Endothelial cell of umbilical vein (primary cell): ENCODE measurements at regions not wholly inside any gene's neighbourhood (a gene's known extent, or its start where the extent isn't known, plus 50 kb on each side); places are given as distances from the start of the nearest gene placed in this dataset.

Experiments used
- BruUV-seq: library from RNA; stranded (reverse); fragments of 400-500 nt; replicated peaks from 2 replicates; lab custom pipeline; 2021; lab: Mats Ljungman, UMichigan
- CTCF ChIA-PET: fragments of 300-600, 350-600 bp; sonication (Branson Sonifier 250); formaldehyde crosslinking; loops from one replicate; lab custom pipeline; 2021; ENCODE audit warnings: antibody characterized with exemption, inconsistent platforms; lab: Charles Lee
- POLR2A ChIA-PET: fragments of 300-600, 350-600 bp; sonication (Branson Sonifier 250); formaldehyde crosslinking; loops from one replicate; lab custom pipeline; 2021; ENCODE audit warnings: antibody characterized with exemption, inconsistent platforms; lab: Charles Lee
- DNase-seq: peaks from one replicate; pipeline ENCODE4 v3.0.0-alpha.2; 2011; ENCODE audit warnings: low read depth, low spot score
- FAIRE-seq: peaks from 2 replicates; lab custom pipeline; 2011; peaks lifted over from hg19 to GRCh38; lab: Jason Lieb, UNC
- H2AFZ ChIP-seq: 2 replicates; pipeline ENCODE4 v1.6.0; 2012; ENCODE audit warnings: low read depth, low read length, control low read depth, inconsistent platforms
- H3K27ac ChIP-seq: 2 replicates; pipeline ENCODE4 v1.5.1; 2011; ENCODE audit warnings: low read depth, mild to moderate bottlenecking, control low read depth, low read length, moderate library complexity; ENCODE audit not compliant: insufficient read depth
- H3K27me3 ChIP-seq, 2 experiments: 2 replicates each; pipeline versions ENCODE4 v1.6.0 to v1.6.1; 2011; ENCODE audit warnings: low read length in 2 of 2, mixed read lengths in 1 of 2; ENCODE audit not compliant: control insufficient read depth in 2 of 2, insufficient read depth in 2 of 2
- H3K36me3 ChIP-seq, 2 experiments: 2 replicates in 1 of 2; 3 replicates in 1 of 2; pipeline ENCODE4 v1.5.1; 2011; ENCODE audit warnings: low read length in 2 of 2, mild to moderate bottlenecking in 1 of 2, moderate library complexity in 1 of 2; ENCODE audit not compliant: control insufficient read depth in 2 of 2, insufficient read depth in 2 of 2; ENCODE audit errors: extremely low read depth in 1 of 2
- H3K4me1 ChIP-seq: 3 replicates; pipeline ENCODE4 v1.5.1; 2011; ENCODE audit warnings: mild to moderate bottlenecking, low read length; ENCODE audit not compliant: control insufficient read depth, insufficient read depth; ENCODE audit errors: extremely low read depth
- H3K4me2 ChIP-seq: 2 replicates; pipeline ENCODE4 v1.6.1; 2011; ENCODE audit warnings: low read length, control low read depth, mixed read lengths; ENCODE audit not compliant: insufficient read depth
- H3K4me3 ChIP-seq, 3 experiments: fragments of 200-600 bp in 1 of 3; sonication (generic), shearing (Covaris generic) in 1 of 3; replicated peaks in 1 of 3; 2 replicates each; pipeline ENCODE4 v1.5.1; 2011 to 2016; ENCODE audit warnings: control low read depth in 3 of 3, low read length in 3 of 3, mild to moderate bottlenecking in 2 of 3, inconsistent platforms in 1 of 3, low read depth in 1 of 3, moderate library complexity in 1 of 3; ENCODE audit not compliant: insufficient read depth in 1 of 3
- H3K79me2 ChIP-seq: 2 replicates; pipeline ENCODE4 v1.6.0; 2012; ENCODE audit warnings: low read length, inconsistent platforms; ENCODE audit not compliant: control insufficient read depth, insufficient read depth
- H3K9ac ChIP-seq: replicated peaks from 2 replicates; pipeline ENCODE3; 2011; ENCODE audit warnings: low read length, control low read depth; ENCODE audit not compliant: insufficient read depth; ENCODE audit errors: extremely low read depth
- H3K9me1 ChIP-seq: replicated peaks from 3 replicates; pipeline ENCODE4 v1.6.0; 2011; ENCODE audit warnings: mild to moderate bottlenecking, low read length; ENCODE audit not compliant: control insufficient read depth, insufficient read depth; ENCODE audit errors: extremely low read depth
- H3K9me3 ChIP-seq: replicated peaks from 2 replicates; pipeline ENCODE4 v1.5.1; 2012; ENCODE audit warnings: low read length, inconsistent platforms; ENCODE audit not compliant: control insufficient read depth, insufficient read depth
- H4K20me1 ChIP-seq: replicated peaks from 2 replicates; pipeline ENCODE3; 2011; ENCODE audit warnings: mild to moderate bottlenecking, low read length; ENCODE audit not compliant: control insufficient read depth, insufficient read depth; ENCODE audit errors: extremely low read depth
- CTCF ChIP-seq, 2 donors: IDR thresholded peaks; 1 replicate in 1 of 2; 2 replicates in 1 of 2; pipeline ENCODE4 v1.5.1; 2011; ENCODE audit warnings: low read length in 2 of 2, mild to moderate bottlenecking in 2 of 2, moderate library complexity in 2 of 2, control low read depth in 1 of 2, inconsistent platforms in 1 of 2, low read depth in 1 of 2; ENCODE audit not compliant: insufficient read depth in 1 of 2; ENCODE audit errors: extremely low read depth in 1 of 2
- EZH2 ChIP-seq: IDR thresholded peaks from 2 replicates; pipeline ENCODE4 v1.6.1; 2012; ENCODE audit warnings: borderline replicate concordance, low read depth, mild to moderate bottlenecking, moderate library complexity, low read length, inconsistent platforms; ENCODE audit not compliant: severe bottlenecking
- FOS ChIP-seq: IDR thresholded peaks from 2 replicates; pipeline ENCODE4 v1.6.1; 2011; ENCODE audit warnings: mild to moderate bottlenecking, low read length, moderate library complexity, borderline replicate concordance; ENCODE audit not compliant: insufficient read depth
- GATA2 ChIP-seq: IDR thresholded peaks from 2 replicates; pipeline ENCODE4 v1.7.0; 2011; ENCODE audit warnings: low read depth, mild to moderate bottlenecking, moderate library complexity, mixed read lengths, low read length; ENCODE audit not compliant: insufficient read length, insufficient read depth
- JUN ChIP-seq: IDR thresholded peaks from 2 replicates; pipeline ENCODE4 v1.6.1; 2011; ENCODE audit warnings: borderline replicate concordance, low read depth; ENCODE audit not compliant: insufficient read length, insufficient read depth
- MAX ChIP-seq: IDR thresholded peaks from 2 replicates; pipeline ENCODE4 v1.6.1; 2011; ENCODE audit not compliant: insufficient read depth, insufficient read length
- MYC ChIP-seq: IDR thresholded peaks from one replicate; pipeline ENCODE4 v1.6.1; 2011; ENCODE audit warnings: mild to moderate bottlenecking, low read depth, low read length
- POLR2A ChIP-seq: IDR thresholded peaks from 2 replicates; pipeline ENCODE4 v1.6.1; 2012; ENCODE audit warnings: low read depth, mild to moderate bottlenecking, control low read depth, low read length
- POLR2AphosphoS5 ChIP-seq: IDR thresholded peaks from 2 replicates; pipeline ENCODE4 v1.6.1; 2012; ENCODE audit warnings: low read depth, mild to moderate bottlenecking, control low read depth, low read length, moderate library complexity; ENCODE audit not compliant: insufficient read depth
- dilution Hi-C: fragments of 300-500 bp; cut with MboI; formaldehyde crosslinking; loops from one replicate; pipeline ENCODE4 v1.15.0; 2019; ENCODE audit warnings: low sequenced_read_pairs; ENCODE audit not compliant: extremely low pct_ligation_motif_present
- intact Hi-C: fragments of 100-400 bp; cut with micrococcal nuclease; formaldehyde crosslinking; loops from one replicate; pipeline ENCODE4 v1.10.0; 2022

- H3K4me2 ChIP-seq = no peak overlapping the region
- no peaks in the 10 kb centered on the region for H3K9me3 ChIP-seq
- no TSS peak for BruUV-seq
- dilution Hi-C loops = no loop called here
- no peaks in the 10 kb centered on the region for H3K36me3 ChIP-seq
- no peaks in the 10 kb centered on the region for H3K9me1 ChIP-seq
- ChIA-PET POLR2A (no interaction called here), CTCF (no interaction called here)
- H4K20me1 ChIP-seq = no peaks in the 10 kb centered on the region
- TF ChIP-seq POLR2AphosphoS5 (no peak), MAX (no peak), CTCF (IDR thresholded peaks at IDR 0.05; ENCODE audit: extremely low read depth in 1 of 2, insufficient read depth in 1 of 2, low read depth in 1 of 2, low read length in 2 of 2) (no peak), MYC (no peak)
- H3K9ac ChIP-seq = no peak overlapping the region
- H3K4me3 ChIP-seq = no peak overlapping the region
- no peaks in the 10 kb centered on the region for H3K4me1 ChIP-seq
- H3K27ac ChIP-seq = no peak overlapping the region
- FAIRE-seq = no peak
- DNase-seq = no peak
- no peaks in the 10 kb centered on the region for H3K79me2 ChIP-seq
- H3K27me3 ChIP-seq = no peaks in the 10 kb centered on the region
- intact Hi-C loops = no loop called here
- no peak overlapping the region for H2AFZ ChIP-seq
Observed at GRCh38 chr12:91586015-91586414, 403.4 kb upstream of the DCN start.

GRCh38 chr12:91582811-91583210, 400.2 kb upstream of the DCN start:
- FAIRE-seq (no peak), DNase-seq (no peak)
- H3K9me3 ChIP-seq = no peaks in the 10 kb centered on the region
- no peak for TF ChIP-seq FOS
- no peak for TF ChIP-seq POLR2AphosphoS5
- no peak for TF ChIP-seq CTCF (IDR thresholded peaks at IDR 0.05; ENCODE audit: extremely low read depth in 1 of 2, insufficient read depth in 1 of 2, low read depth in 1 of 2, low read length in 2 of 2)
- TF ChIP-seq GATA2 = no peak
- no peak for TF ChIP-seq MYC
- TF ChIP-seq MAX = no peak
- TF ChIP-seq JUN = no peak
- TF ChIP-seq POLR2A = no peak
- no peak for TF ChIP-seq EZH2
- no peaks in the 10 kb centered on the region for H3K79me2 ChIP-seq
- no peak overlapping the region for H3K27ac ChIP-seq
- POLR2A ChIA-PET = no interaction called here
- no peaks in the 10 kb centered on the region for H3K9me1 ChIP-seq
- dilution Hi-C loops = no loop called here
- CTCF ChIA-PET = interaction anchor here (1.2 to 1.8 kb wide), 3 partner anchors 12 to 228 kb away, joined by 3 to 6 read pairs (median 6); no protein-coding TSS in a partner anchor
- H3K4me1 ChIP-seq = peaks cover under 1% of the 10 kb centered on the region
- intact Hi-C loops = no loop called here
- no peak overlapping the region for H2AFZ ChIP-seq
- H4K20me1 ChIP-seq = no peaks in the 10 kb centered on the region
- H3K27me3 ChIP-seq = no peaks in the 10 kb centered on the region
- BruUV-seq = no TSS peak
- no peaks in the 10 kb centered on the region for H3K36me3 ChIP-seq
- H3K4me2 ChIP-seq = no peak overlapping the region
- no peak overlapping the region for H3K9ac ChIP-seq
- no peak overlapping the region for H3K4me3 ChIP-seq
